PFSK-1 (cell line): ENCODE measurements at regions not wholly inside any gene's neighbourhood (a gene's known extent, or its start where the extent isn't known, plus 50 kb on each side); places are given as distances from the start of the nearest gene placed in this dataset.

Source experiments
- FOXP2 ChIP-seq: optimal IDR thresholded peaks from 2 replicates; pipeline ENCODE3; 2011; ENCODE audit warnings: borderline replicate concordance, control low read depth, inconsistent platforms; ENCODE audit not compliant: insufficient read depth; ENCODE audit errors: extremely low read length, extremely low read depth
- POLR2AphosphoS5 ChIP-seq: IDR thresholded peaks from 2 replicates; pipeline ENCODE4 v1.6.1; 2012; ENCODE audit warnings: low read depth, mild to moderate bottlenecking, control low read depth, low read length, moderate library complexity
- REST ChIP-seq, 2 experiments: IDR thresholded peaks; 2 replicates each; pipeline versions ENCODE4 v1.6.1 to v1.8.0; 2011 to 2012; ENCODE audit warnings: low read depth in 2 of 2, low read length in 2 of 2, control low read depth in 1 of 2, inconsistent platforms in 1 of 2, mild to moderate bottlenecking in 1 of 2, moderate library complexity in 1 of 2; ENCODE audit not compliant: insufficient read depth in 1 of 2
- SIN3A ChIP-seq: IDR thresholded peaks from 2 replicates; pipeline ENCODE4 v1.6.1; 2012; ENCODE audit warnings: mild to moderate bottlenecking, low read length, moderate library complexity, borderline replicate concordance; ENCODE audit not compliant: insufficient read depth
- TAF1 ChIP-seq: IDR thresholded peaks from 2 replicates; pipeline ENCODE4 v1.6.1; 2012; ENCODE audit warnings: low read length, control low read depth, borderline replicate concordance; ENCODE audit not compliant: insufficient read depth

- no peak for TF ChIP-seq TAF1
- no peak for TF ChIP-seq POLR2AphosphoS5
- no peak for TF ChIP-seq SIN3A
- no peak for TF ChIP-seq FOXP2
- TF ChIP-seq REST (IDR thresholded peaks at IDR 0.05; ENCODE audit: insufficient read depth in 1 of 2, low read depth in 2 of 2, low read length in 2 of 2), result no peak
Measured at GRCh38 chr3:153749070-153749610, 372.1 kb upstream of the ARHGEF26 start.

- TF ChIP-seq TAF1 (no peak), SIN3A (no peak), REST (IDR thresholded peaks at IDR 0.05; ENCODE audit: insufficient read depth in 1 of 2, low read depth in 2 of 2, low read length in 2 of 2) (no peak), POLR2AphosphoS5 (no peak), FOXP2 (no peak)
Measured at GRCh38 chr3:153752405-153753027, 368.7 kb upstream of the ARHGEF26 start.

- no peak for TF ChIP-seq REST (IDR thresholded peaks at IDR 0.05; ENCODE audit: insufficient read depth in 1 of 2, low read depth in 2 of 2, low read length in 2 of 2)
- TF ChIP-seq FOXP2, result no peak
- TF ChIP-seq SIN3A, result no peak
- no peak for TF ChIP-seq TAF1
- no peak for TF ChIP-seq POLR2AphosphoS5
Measured at GRCh38 chr3:153753035-153753434, 368.2 kb upstream of the ARHGEF26 start.

GRCh38 chr3:153756816-153757215, 364.4 kb upstream of the ARHGEF26 start:
- TF ChIP-seq SIN3A, result no peak
- no peak for TF ChIP-seq REST (IDR thresholded peaks at IDR 0.05; ENCODE audit: insufficient read depth in 1 of 2, low read depth in 2 of 2, low read length in 2 of 2)
- TF ChIP-seq FOXP2, result no peak
- no peak for TF ChIP-seq TAF1
- TF ChIP-seq POLR2AphosphoS5, result no peak
